Activated gamma-delta T cell treated with Interleukin-2 at 50 U/mL for 16 hours (primary cell): ENCODE measurements at regions not wholly inside any gene's neighbourhood (a gene's known extent, or its start where the extent isn't known, plus 50 kb on each side); places are given as distances from the start of the nearest gene placed in this dataset.
"Not testable (repeated sequence)": the region's sequence is repeated elsewhere in the genome, so short reads cannot be mapped to it uniquely, and the experiment has no call there.

Source experiments
- DNase-seq: peaks from one replicate; pipeline ENCODE4 v3.0.0-alpha.2; 2020

- DNase-seq = no peak
Measured at GRCh38 chr2:36035137-36035536, 320.4 kb upstream of the CRIM1 start.

GRCh38 chr2:36032046-36032445, 323.5 kb upstream of the CRIM1 start:
- no peak for DNase-seq

GRCh38 chr2:36031471-36031870, 324.1 kb upstream of the CRIM1 start:
- no peak for DNase-seq

DNA sequence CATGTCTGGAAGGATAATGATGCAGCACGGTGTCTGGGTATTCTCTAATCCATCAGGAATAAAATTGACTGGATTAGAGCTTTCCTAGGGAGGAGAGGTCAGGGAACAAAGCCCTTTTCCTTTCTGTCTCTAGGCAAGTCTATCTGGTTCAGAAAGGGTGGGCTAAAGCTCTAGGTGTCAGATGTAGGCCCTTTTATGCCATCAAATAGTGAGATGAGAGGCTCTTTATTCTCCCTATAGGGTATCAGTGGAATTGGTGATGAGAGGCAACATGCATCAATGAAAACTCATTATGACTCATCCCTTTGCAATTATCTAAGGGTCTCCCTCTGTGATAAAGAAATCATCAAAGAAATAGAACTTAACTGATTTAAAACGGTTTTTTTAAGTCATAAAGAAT, 328.0 kb upstream of the CRIM1 start:
- DNase-seq = no peak

DNA sequence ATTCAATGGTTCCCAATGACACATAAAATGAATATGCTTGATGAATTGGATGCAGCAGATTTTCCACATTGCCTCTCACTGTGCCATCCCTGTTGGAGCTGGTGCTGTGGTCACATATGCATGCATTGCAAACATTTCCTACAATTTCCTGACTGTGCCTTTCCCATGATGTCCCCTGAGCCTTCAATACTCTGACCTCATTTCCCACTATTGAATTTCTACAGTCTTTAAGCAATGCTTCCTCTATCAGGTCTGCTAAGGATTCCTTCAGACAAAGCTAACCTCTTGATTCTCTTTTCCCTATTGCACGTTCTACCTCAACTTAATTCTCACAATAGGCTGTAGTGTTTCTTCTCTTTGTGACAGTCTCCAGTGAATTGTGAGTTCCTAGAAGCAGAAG, 342.5 kb upstream of the CRIM1 start:
- no peak for DNase-seq

DNA sequence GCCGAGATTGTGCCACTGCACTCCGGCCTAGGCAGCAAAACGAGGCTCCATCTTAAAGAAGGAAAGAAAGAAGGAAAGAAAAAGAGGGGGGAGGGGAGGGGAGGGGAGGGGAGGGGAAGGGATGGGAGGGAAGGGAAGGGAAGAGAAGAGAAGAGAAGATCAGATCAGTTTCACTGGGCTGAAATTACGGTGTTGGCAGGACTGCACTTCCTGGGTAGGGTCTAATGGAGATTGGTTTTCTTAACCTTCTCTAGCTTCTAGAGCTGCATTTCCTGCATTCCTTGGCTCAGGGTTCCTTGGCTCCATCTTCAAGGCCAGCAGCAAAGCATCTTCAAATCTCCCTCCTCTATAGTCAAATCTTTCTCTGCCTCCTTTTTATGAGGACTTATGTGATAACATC, 349.1 kb upstream of the CRIM1 start:
- DNase-seq = no peak

DNA sequence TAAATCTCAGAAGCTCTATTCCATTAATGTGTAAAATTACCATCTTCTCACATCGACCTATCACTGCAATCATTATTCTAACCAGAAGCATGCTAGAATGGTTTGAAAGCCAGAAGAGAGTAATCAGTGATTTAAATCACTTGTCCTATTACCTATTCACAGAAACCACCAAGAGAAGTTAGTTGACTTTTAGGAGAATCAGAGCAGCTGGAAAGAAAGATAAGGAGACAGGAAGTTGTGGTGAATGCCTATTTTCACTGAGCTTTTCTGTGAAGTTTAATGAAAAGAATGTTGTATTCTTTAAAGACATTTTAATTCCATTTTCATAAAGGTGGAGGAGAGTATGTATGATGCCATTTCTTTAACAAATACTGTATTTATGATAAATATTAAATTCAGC, 352.6 kb upstream of the CRIM1 start:
- no peak for DNase-seq

- DNase-seq = no peak
Measured at GRCh38 chr2:35997488-35997887, 358.1 kb upstream of the CRIM1 start.

- DNase-seq = no peak
Measured at GRCh38 chr2:35989503-35989902, 366.1 kb upstream of the CRIM1 start.

DNA sequence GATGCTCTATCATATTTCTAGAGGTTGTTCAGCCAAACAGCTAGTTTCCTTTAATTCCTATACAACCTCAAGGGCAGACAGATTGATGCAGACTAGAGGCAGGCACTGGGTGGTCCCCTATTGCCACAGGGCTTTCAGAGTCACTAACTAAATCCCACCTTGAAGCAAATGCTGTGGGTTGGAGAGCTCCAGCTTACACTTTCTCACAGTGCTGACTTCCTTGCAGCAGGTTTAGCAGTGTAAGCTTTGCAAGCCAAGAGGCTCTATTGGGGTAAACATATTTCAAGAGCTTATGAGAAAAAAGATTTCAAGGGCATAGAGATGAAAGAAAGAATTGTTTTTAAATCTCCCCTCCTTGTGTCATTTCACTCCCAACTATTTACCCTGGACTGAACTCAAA, 366.5 kb upstream of the CRIM1 start:
- DNase-seq = no peak

GRCh38 chr2:35986871-35987270, 368.7 kb upstream of the CRIM1 start:
- DNase-seq = no peak

DNA sequence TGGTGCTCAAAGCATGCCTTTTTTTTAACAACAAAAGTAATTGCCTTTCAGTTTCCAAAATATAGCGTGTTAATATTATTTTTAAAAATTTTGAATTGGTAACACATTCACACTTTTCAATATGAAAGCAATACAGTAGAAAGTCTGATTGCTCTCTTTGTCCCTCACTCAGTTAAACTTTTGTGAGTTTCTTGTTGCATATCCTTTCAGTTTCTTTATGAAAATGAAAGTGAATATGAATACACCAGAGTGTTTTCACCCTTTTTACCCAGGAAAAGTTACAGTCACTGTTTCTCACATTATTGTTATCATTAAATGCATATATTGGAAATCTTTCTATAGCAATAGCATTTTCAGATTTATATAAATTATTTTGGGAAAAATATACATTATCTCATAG, 377.4 kb upstream of the CRIM1 start:
- DNase-seq = no peak

- no peak for DNase-seq
Measured at GRCh38 chr2:35976611-35977010, 379.0 kb upstream of the CRIM1 start.

DNA sequence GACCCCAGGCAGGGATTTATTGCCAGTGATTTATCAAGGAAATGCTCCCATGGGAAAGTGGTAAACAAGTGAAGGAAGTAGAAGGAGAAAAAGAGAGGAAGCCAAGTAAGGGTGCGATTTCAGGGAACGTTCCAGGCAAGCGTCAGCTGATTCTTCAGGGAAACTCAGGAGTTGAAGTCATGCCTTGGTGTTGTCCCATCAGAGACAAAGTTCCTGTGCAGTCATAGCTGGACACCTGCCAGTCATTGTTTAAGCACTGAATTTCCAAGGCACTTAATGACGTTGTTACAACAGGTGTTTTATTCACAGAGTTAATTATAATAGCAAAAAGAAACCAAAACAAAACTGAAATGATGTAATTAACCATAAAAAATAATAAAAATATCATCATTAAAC, 381.8 kb upstream of the CRIM1 start:
- no peak for DNase-seq

- no peak for DNase-seq
Measured at GRCh38 chr2:35973132-35973736, 382.3 kb upstream of the CRIM1 start.

GRCh38 chr2:35963824-35964223, 391.8 kb upstream of the CRIM1 start:
- no peak for DNase-seq

- no peak for DNase-seq
Measured at GRCh38 chr2:35963357-35963756, 392.2 kb upstream of the CRIM1 start.

DNA sequence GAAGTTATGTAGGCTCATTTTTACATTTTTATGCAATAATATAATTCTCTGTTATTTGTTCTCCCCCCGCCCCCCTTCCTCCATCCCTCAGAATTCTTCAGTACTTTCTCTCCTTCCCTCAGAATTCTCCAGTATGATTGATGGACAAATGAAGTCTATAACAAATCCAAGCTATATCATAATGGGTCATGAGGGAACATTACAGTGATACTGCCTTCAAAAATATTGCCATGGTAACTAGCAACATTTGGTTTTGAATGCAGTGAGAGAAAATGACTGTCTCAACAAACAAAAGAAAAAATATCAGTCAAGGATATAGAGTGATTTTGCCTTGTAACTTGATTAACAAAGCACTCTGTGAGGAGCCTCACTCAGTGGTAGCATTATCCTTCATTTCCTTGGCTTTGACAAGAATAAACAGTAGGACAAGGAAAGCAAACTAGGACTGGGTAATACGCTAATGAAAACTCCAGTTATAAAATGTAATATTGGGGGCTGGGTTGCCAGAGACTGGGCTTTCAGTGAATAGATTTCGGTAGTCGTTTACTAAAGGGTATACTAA, 392.9 kb upstream of the CRIM1 start:
- DNase-seq = no peak

DNA sequence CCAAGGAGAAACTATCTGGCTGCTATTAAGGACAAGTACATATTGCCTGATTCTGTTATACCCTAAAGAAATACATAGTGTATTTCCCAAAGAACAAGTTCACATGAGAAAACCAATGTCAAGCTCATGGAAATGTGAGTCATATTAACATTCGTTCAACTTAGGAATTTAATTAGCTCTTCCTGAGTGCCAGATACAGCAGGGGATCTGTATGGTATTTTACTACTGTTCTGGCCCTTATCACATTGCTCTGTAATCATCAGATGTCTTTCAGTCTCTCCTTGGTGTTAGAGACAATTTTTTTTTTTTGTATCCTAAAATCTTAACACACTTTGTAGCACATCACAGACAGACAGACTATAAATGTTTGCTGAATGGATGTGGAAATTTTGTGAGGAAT, 395.0 kb upstream of the CRIM1 start:
- DNase-seq = no peak

- DNase-seq = not testable (repeated sequence)
Measured at GRCh38 chr2:35957053-35957452, 398.5 kb upstream of the CRIM1 start.

- no peak for DNase-seq
Measured at GRCh38 chr2:35946478-35946877, 409.1 kb upstream of the CRIM1 start.

DNA sequence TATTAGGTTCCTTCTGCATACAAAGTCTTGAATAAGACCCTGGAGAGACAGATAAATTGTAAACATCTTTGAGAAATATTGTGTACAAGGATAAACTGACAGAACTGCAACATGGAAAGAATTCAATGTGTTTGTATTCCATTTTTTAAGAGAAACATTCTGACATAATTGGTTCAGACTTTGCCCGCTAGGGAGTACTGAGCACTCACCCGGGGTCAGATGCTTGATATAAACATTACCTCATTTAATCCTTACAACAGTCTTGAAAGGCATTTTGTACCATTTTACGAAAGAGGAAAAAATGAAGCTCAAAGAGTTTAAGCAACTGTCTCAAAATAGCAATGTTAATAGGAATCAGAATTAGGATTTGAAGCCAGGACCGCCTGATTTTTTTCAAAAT, 416.7 kb upstream of the CRIM1 start:
- DNase-seq = no peak

GRCh38 chr2:35933031-35933430, 422.5 kb upstream of the CRIM1 start:
- DNase-seq = no peak

- DNase-seq = no peak
Measured at GRCh38 chr2:35932276-35932963, 423.2 kb upstream of the CRIM1 start.

DNA sequence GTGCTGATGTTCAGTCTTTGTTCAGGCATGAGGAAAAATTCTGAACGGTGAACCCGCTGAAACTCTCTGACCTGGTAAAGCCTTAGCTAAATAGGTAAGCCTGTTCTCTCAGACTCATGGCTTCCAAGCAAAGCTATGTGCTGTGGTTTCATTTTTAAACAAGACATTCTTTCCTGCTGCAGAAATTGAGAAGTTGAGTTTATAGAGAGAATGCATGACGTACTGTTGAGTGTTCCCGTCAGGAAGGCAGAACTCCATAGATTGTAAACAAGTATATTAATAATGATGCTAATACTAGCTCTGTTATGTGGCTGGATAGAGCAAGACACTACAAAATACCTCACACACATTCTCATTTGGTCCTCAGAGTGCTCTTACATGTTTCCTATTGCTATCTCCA, 424.0 kb upstream of the CRIM1 start:
- no peak for DNase-seq
